ENCODE measurements at regions not wholly inside any gene's neighbourhood (a gene's known extent, or its start where the extent isn't known, plus 50 kb on each side); places are given as distances from the start of the nearest gene placed in this dataset.

GRCh38 chr6:91117550-91117949, 530.7 kb upstream of the MAP3K7 start:
- DNase-seq (ENCODE audit: low spot score): no peak

GRCh38 chr6:91114123-91114708, 527.3 kb upstream of the MAP3K7 start:
- no peak for DNase-seq (ENCODE audit: low spot score)

- DNase-seq (ENCODE audit: low spot score): no peak
These were observed 519.2 kb upstream of the MAP3K7 start for GRCh38 chr6:91106083-91106482.

GRCh38 chr6:91105532-91105931, 518.7 kb upstream of the MAP3K7 start:
- no peak for DNase-seq (ENCODE audit: low spot score)

GRCh38 chr6:91099479-91099878, 512.6 kb upstream of the MAP3K7 start:
- no peak for DNase-seq (ENCODE audit: low spot score)

- no peak for DNase-seq (ENCODE audit: low spot score)
These were observed 511.1 kb upstream of the MAP3K7 start for GRCh38 chr6:91098006-91098405.

- DNase-seq (ENCODE audit: low spot score): no peak
These were observed 510.5 kb upstream of the MAP3K7 start for GRCh38 chr6:91097364-91097763.

GRCh38 chr6:91094806-91095475, 508.1 kb upstream of the MAP3K7 start:
- DNase-seq (ENCODE audit: low spot score): no peak

- no peak for DNase-seq (ENCODE audit: low spot score)
These were observed 507.5 kb upstream of the MAP3K7 start for GRCh38 chr6:91094341-91094740.

GRCh38 chr6:91088976-91089375, 502.1 kb upstream of the MAP3K7 start:
- no peak for DNase-seq (ENCODE audit: low spot score)

- no peak for DNase-seq (ENCODE audit: low spot score)
These were observed 501.6 kb upstream of the MAP3K7 start for GRCh38 chr6:91088515-91088914.

GRCh38 chr6:91087908-91088307, 501.0 kb upstream of the MAP3K7 start:
- no peak for DNase-seq (ENCODE audit: low spot score)

GRCh38 chr6:91083211-91083610, 496.3 kb upstream of the MAP3K7 start:
- no peak for DNase-seq (ENCODE audit: low spot score)

- DNase-seq (ENCODE audit: low spot score): no peak
These were observed 495.5 kb upstream of the MAP3K7 start for GRCh38 chr6:91082311-91082832.

GRCh38 chr6:91081452-91082067, 494.7 kb upstream of the MAP3K7 start:
- peak; percentile 38 for DNase-seq (ENCODE audit: low spot score)

GRCh38 chr6:91080871-91081270, 494.0 kb upstream of the MAP3K7 start:
- no peak for DNase-seq (ENCODE audit: low spot score)

- no peak for DNase-seq (ENCODE audit: low spot score)
These were observed 493.1 kb upstream of the MAP3K7 start for GRCh38 chr6:91079969-91080368.

GRCh38 chr6:91075244-91075976, 488.5 kb upstream of the MAP3K7 start:
- no peak for DNase-seq (ENCODE audit: low spot score)

GRCh38 chr6:91063362-91063761, 476.5 kb upstream of the MAP3K7 start:
- no peak for DNase-seq (ENCODE audit: low spot score)

- no peak for DNase-seq (ENCODE audit: low spot score)
These were observed 470.8 kb upstream of the MAP3K7 start for GRCh38 chr6:91057689-91058088.

- DNase-seq (ENCODE audit: low spot score): no peak
These were observed 469.1 kb upstream of the MAP3K7 start for GRCh38 chr6:91055959-91056358.
